Sigmoid colon (tissue), 4 donors: ENCODE measurements at regions not wholly inside any gene's neighbourhood (a gene's known extent, or its start where the extent isn't known, plus 50 kb on each side); places are given as distances from the start of the nearest gene placed in this dataset.

ENCODE experiments used
- EP300 ChIP-seq, 4 donors: sonication (generic); formaldehyde crosslinking; IDR thresholded peaks; one replicate each; pipeline ENCODE4 v1.6.1; 2017; ENCODE audit warnings: antibody characterized with exemption in 4 of 4
- POLR2A ChIP-seq, 2 donors: fragments of 450-650 bp; IDR thresholded peaks; one replicate each; pipeline ENCODE4 v1.6.1; 2016; ENCODE audit warnings: antibody characterized with exemption in 2 of 2, mild to moderate bottlenecking in 2 of 2, moderate library complexity in 2 of 2

DNA sequence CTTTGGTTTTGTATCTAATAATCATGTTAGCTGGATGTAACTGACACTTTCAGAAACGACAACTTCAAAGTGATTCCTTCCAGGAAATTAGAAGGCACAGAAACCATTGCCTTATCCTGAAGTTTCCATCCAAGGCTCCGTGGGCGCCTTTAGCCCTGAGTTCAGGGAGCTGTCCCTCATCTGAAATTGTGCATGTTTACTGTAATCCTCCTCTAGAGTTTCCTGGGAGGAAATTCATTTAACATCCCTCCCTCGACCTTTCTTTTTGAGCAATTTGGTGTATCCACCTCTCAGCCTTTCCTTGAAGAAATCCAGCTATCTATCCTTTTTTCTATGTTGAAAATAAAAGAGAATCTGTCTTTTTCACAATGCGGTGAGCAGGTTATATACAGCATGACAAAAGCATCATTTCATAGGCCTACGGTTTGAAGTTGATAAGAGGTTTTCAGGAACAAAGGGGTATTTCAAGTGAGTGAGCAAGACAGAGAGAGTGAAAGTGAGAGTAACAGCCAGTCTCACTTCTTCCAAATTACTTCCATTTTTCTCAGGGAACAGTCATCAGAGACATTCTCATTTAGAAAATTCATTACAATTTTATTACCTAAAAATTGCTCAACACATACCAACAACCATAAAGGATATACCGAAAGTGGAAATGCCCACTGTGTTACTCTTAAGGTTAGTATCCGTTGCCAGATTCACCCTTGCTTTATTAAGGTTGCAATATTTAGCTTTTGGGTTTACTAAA, 167.3 kb downstream of the MREG start:
- TF ChIP-seq EP300 (IDR thresholded peaks at IDR 0.05) = no peak
- no peak for TF ChIP-seq POLR2A (IDR thresholded peaks at IDR 0.05)
